Body of pancreas (tissue), 4 donors: ENCODE measurements at regions not wholly inside any gene's neighbourhood (a gene's known extent, or its start where the extent isn't known, plus 50 kb on each side); places are given as distances from the start of the nearest gene placed in this dataset.

Source experiments
- POLR2A ChIP-seq, 3 donors: fragments of 450-650 bp; IDR thresholded peaks; one replicate each; pipeline ENCODE4 v1.6.1; 2016; ENCODE audit warnings: antibody characterized with exemption in 3 of 3, mild to moderate bottlenecking in 2 of 3
- TF ChIP-seq, protein P1 (sequence below), 7 experiments: fragments of 450-650 bp in 4 of 7; fragments of 200-600 bp in 3 of 7; sonication (generic) in 3 of 7; IDR thresholded peaks; one replicate each; pipeline ENCODE4 v1.5.1; 2016 to 2019; ENCODE audit warnings: antibody characterized with exemption in 7 of 7

DNA sequence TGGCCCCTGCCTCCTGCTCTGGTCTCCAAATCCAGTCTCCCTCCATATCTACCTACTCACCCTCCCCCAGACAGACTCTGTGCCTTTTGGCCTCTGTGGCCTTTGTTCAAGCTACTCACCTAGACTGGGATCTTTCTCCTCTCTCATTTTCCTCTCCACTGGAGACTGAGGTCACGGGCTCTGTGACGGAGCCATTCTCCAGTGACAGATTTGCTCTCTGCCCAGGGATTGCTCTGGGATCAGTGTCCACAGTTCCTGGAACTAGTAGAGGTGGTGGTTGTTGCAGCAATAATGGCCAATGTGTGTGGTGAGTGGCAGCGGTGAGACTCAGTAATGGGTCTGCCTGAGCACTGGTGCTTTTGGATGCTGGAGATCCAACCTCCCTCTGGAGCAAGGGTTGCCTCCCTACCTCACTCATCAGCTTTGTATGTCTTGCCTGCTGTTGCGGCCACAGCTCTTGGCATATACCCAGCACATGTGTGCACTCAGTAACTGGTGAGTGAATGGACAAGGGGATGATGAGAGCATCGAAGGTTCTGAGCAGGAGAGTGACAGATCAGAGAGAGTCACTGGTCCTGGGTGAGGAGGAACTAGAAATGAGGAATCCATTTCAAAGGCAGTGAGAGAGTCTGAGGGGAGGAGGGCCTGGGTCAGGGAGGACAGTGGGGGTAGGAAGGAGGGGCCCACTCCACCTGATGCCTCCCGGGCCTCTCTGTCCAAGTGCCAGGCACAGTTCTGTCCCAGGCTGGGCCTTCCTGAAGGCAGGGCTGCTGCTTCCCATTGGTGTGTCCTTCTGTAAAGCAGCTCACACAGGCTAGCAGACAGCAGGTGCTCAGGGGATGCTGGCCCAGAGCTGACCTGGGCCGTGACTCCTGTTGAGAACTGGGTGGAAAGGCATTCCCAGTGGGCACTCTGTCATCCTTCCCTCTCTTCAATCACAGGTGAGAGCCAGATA, 96.5 kb upstream of the PITX1 start:
- no peak for TF ChIP-seq POLR2A (IDR thresholded peaks at IDR 0.05)
- TF ChIP-seq, protein P1, sequence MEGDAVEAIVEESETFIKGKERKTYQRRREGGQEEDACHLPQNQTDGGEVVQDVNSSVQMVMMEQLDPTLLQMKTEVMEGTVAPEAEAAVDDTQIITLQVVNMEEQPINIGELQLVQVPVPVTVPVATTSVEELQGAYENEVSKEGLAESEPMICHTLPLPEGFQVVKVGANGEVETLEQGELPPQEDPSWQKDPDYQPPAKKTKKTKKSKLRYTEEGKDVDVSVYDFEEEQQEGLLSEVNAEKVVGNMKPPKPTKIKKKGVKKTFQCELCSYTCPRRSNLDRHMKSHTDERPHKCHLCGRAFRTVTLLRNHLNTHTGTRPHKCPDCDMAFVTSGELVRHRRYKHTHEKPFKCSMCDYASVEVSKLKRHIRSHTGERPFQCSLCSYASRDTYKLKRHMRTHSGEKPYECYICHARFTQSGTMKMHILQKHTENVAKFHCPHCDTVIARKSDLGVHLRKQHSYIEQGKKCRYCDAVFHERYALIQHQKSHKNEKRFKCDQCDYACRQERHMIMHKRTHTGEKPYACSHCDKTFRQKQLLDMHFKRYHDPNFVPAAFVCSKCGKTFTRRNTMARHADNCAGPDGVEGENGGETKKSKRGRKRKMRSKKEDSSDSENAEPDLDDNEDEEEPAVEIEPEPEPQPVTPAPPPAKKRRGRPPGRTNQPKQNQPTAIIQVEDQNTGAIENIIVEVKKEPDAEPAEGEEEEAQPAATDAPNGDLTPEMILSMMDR (IDR thresholded peaks at IDR 0.05): no peak
